ENCODE measurements at regions not wholly inside any gene's neighbourhood (a gene's known extent, or its start where the extent isn't known, plus 50 kb on each side); places are given as distances from the start of the nearest gene placed in this dataset.

DNA sequence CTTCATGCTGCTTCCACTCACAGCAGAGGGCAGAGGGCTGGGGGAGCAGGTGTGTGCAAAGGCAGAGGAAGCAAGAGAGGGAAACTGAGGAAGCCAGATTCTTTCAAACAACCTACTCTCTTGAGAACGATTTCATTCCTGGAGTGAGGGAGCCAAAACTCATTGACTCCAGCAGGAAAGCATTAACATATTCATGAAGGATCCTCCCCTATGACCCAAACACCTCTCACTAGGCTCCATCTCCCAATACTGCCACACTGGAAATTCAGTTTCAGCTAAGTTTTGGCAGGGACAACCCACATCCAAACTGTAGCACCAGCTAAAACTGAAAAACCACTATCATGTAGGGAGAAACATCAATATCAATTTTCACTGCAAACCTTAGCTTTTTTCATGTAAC lies 125.1 kb downstream of the OLIG3 start:
- TF ChIP-seq POLR2A (IDR thresholded peaks at IDR 0.05; ENCODE audit: low read depth, low read length) (no peak), ZNF274 (IDR thresholded peaks at IDR 0.05; ENCODE audit: insufficient read depth, insufficient read length) (no peak), EP300 (IDR thresholded peaks at IDR 0.05; ENCODE audit: borderline replicate concordance in 1 of 2, control insufficient read depth in 1 of 2, low read depth in 2 of 2, low read length in 2 of 2) (no peak), SREBF2 (IDR thresholded peaks at IDR 0.05; ENCODE audit: low read length) (no peak), RCOR1 (conservative IDR thresholded peaks at IDR 0.05; ENCODE audit: low read depth, low read length) (no peak)
- TF ChIP-seq, protein P1, sequence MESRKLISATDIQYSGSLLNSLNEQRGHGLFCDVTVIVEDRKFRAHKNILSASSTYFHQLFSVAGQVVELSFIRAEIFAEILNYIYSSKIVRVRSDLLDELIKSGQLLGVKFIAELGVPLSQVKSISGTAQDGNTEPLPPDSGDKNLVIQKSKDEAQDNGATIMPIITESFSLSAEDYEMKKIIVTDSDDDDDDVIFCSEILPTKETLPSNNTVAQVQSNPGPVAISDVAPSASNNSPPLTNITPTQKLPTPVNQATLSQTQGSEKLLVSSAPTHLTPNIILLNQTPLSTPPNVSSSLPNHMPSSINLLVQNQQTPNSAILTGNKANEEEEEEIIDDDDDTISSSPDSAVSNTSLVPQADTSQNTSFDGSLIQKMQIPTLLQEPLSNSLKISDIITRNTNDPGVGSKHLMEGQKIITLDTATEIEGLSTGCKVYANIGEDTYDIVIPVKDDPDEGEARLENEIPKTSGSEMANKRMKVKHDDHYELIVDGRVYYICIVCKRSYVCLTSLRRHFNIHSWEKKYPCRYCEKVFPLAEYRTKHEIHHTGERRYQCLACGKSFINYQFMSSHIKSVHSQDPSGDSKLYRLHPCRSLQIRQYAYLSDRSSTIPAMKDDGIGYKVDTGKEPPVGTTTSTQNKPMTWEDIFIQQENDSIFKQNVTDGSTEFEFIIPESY (IDR thresholded peaks at IDR 0.05) = no peak
- TF ChIP-seq, protein P2, sequence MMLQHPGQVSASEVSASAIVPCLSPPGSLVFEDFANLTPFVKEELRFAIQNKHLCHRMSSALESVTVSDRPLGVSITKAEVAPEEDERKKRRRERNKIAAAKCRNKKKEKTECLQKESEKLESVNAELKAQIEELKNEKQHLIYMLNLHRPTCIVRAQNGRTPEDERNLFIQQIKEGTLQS (IDR thresholded peaks at IDR 0.05; ENCODE audit: borderline replicate concordance, extremely low read depth, low read depth, low read length) = no peak
- TF ChIP-seq, protein P3, sequence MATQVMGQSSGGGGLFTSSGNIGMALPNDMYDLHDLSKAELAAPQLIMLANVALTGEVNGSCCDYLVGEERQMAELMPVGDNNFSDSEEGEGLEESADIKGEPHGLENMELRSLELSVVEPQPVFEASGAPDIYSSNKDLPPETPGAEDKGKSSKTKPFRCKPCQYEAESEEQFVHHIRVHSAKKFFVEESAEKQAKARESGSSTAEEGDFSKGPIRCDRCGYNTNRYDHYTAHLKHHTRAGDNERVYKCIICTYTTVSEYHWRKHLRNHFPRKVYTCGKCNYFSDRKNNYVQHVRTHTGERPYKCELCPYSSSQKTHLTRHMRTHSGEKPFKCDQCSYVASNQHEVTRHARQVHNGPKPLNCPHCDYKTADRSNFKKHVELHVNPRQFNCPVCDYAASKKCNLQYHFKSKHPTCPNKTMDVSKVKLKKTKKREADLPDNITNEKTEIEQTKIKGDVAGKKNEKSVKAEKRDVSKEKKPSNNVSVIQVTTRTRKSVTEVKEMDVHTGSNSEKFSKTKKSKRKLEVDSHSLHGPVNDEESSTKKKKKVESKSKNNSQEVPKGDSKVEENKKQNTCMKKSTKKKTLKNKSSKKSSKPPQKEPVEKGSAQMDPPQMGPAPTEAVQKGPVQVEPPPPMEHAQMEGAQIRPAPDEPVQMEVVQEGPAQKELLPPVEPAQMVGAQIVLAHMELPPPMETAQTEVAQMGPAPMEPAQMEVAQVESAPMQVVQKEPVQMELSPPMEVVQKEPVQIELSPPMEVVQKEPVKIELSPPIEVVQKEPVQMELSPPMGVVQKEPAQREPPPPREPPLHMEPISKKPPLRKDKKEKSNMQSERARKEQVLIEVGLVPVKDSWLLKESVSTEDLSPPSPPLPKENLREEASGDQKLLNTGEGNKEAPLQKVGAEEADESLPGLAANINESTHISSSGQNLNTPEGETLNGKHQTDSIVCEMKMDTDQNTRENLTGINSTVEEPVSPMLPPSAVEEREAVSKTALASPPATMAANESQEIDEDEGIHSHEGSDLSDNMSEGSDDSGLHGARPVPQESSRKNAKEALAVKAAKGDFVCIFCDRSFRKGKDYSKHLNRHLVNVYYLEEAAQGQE (IDR thresholded peaks at IDR 0.05; ENCODE audit: low read depth, low read length) = no peak

Data from GM12878 (cell line).